ENCODE measurements at regions not wholly inside any gene's neighbourhood (a gene's known extent, or its start where the extent isn't known, plus 50 kb on each side); places are given as distances from the start of the nearest gene placed in this dataset.

- no peak for DNase-seq (ENCODE audit: extremely low read depth in 1 of 11, low read depth in 9 of 11, low spot score in 4 of 11)
Observed at GRCh38 chr21:25391777-25392176, 215.5 kb downstream of the MRPL39 start.

DNA sequence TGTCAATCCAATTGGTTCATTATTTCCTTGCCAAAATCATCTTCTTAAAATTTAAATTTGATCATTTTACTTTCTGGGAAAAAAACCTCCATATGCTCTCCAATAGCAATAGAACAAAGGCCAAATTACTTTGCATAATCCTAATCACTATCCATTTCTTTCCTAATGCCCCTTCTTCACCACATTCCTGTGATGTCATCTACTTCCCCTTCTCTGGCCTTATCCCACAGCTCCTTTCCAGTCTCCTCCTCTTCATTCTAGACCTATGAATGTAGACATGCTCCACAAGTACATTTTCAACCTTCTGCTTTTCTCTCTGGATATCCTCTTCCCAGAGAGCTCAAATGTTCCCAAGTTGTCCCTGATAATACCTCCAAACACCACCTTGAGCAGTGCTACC, 216.6 kb downstream of the MRPL39 start:
- DNase-seq (ENCODE audit: extremely low read depth in 1 of 11, low read depth in 9 of 11, low spot score in 4 of 11): no peak

- DNase-seq (ENCODE audit: extremely low read depth in 1 of 11, low read depth in 9 of 11, low spot score in 4 of 11): no peak
Observed at GRCh38 chr21:25387665-25388064, 219.6 kb downstream of the MRPL39 start.

DNA sequence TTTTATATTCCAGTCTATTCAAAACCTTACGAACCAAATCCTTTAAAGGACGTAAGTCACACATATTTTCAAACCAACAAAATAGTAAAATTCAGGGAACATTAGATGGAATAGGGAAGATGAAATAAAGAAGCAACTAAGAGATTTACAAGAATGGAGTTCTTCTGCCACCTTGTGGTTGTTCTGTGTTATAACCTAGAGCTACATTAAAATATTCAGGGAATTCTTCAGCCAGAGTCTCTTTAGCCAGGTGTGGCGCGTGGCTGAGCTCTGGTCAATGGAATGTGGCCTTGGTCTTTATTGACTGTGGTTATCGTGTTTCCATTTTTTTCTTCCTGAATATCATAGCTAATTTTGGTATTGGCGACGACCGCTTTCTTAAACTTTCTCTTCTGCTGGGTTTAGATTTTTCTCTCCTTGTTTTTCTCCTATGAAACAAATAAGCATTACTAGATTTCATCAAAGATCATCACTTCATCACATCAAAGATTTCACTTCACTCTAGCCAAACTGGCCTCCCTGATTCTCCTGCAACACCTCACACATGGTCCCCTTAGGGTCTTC, 221.3 kb downstream of the MRPL39 start:
- DNase-seq (ENCODE audit: extremely low read depth in 1 of 11, low read depth in 9 of 11, low spot score in 4 of 11): peak; percentile 34 to 71 (median 42)

- no peak for DNase-seq (ENCODE audit: extremely low read depth in 1 of 11, low read depth in 9 of 11, low spot score in 4 of 11)
Observed at GRCh38 chr21:25385341-25385740, 221.9 kb downstream of the MRPL39 start.

DNA sequence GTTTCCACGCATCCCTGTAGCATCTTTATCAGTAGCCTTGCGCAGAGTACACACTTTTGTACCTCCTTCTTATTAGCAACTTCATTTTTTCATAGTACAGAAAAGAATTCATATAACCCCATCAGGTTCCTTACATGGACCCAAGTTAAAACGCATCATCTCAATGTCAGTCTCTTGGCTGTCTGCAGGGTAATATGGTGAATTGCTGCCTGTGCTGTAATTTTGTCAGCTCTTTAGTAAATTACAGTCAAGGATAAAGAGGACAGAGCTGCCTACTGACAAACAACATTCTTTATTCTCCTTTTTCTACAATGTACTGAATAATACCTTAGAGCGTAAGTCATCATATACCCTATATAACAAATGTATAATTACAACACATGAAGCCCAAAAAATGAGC, 222.5 kb downstream of the MRPL39 start:
- no peak for DNase-seq (ENCODE audit: extremely low read depth in 1 of 11, low read depth in 9 of 11, low spot score in 4 of 11)

- DNase-seq (ENCODE audit: extremely low read depth in 1 of 11, low read depth in 9 of 11, low spot score in 4 of 11): no peak
Observed at GRCh38 chr21:25383545-25383944, 223.7 kb downstream of the MRPL39 start.

DNA sequence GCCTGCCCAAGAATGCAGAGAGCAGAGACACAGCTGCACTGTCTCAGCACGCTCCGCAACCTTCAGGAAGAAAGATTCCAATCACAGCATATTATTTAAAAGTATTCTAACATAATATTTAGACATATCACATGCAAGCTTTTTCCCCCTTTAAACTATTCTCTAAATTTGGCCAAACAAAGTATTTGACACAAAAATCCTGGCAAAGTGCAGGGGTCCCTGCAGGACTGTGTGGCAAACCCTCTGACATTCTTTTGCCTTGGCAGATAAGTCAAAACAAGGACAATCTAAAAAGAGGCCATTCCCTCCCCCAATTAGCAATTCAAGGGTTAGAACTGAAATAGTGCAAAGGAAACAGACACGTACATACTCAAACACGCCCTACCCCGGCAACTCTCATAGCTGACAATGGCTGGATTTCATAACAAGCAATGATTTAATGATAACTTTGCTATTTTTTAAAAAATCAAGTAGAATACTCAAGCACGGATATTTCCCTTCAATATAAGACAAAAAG, 225.3 kb downstream of the MRPL39 start:
- DNase-seq (ENCODE audit: extremely low read depth in 1 of 11, low read depth in 9 of 11, low spot score in 4 of 11): no peak

- no peak for DNase-seq (ENCODE audit: extremely low read depth in 1 of 11, low read depth in 9 of 11, low spot score in 4 of 11)
Observed at GRCh38 chr21:25375675-25376074, 231.6 kb downstream of the MRPL39 start.

DNA sequence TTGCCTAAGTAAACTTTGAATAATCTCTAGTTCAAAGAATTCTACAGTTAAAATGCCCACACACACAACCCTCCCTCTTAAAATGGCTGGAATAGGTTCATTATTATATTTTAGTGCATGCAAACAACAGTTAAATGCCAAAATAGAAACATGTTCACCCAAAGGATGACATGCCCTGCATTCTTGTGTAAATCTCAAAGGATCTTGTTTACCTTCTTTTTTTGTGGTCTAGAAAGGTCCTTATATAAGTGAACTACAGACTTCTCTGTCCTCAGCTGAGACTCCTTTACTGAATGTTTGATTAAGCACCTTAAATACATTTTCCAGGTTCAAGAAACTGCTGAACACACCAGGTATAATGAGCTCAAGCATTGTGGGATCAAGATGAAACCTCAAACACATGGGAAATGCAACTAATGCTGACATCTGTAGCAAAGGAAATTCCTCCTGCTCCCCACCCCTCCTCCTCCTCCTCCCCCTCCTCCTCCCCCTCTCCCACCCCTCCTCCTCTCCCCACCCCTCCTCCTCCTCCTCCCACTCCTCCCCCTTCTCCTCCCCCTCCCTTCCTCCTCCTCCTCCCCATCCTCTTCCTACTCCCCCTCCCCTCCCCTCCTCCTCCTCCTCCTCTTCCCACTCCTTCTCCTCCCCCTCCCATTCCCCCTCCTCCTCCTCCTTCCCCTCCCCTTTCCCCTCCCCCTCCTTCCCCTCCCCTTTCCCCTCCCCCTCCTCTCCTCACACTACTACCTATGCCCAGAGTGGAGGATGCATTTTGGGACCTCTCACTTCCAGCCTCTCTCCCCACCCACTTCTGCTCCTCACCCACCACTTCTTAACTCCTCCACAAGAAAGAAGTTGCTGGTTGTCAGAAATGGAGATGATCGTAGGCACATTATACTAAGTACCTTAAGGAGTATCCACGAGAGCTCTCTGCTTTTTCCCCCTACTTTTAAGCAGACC, 233.9 kb downstream of the MRPL39 start:
- DNase-seq (ENCODE audit: extremely low read depth in 1 of 11, low read depth in 9 of 11, low spot score in 4 of 11): no peak

DNA sequence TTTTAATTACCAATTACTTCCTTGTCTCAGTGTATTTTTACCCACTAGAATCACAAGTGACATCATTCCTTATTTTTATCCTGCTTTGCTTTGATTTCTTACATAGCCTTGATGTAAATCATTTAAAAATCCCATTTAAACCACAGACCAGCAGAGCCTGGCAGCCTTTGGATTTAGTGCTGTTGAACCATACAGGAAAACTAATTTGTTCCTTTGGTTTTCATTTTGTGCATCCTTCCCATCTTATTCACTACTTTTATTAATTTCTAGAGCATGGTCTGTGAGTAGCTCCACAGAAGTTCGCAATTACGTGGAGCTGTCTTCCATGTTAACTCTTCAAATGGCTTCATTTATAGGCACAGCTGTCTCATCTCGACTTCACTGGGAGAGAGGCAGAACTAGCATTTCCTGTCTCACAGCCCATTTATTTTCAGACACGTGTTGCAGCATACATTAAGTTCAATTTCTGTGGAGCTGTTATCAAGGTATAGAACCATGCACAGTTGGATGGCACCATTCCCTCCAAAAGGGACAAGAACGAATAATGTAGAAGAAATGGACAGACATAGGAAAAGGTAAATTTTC, 235.3 kb downstream of the MRPL39 start:
- peak in 2 of 11 donors; percentile 9 to 13 for DNase-seq (ENCODE audit: extremely low read depth in 1 of 11, low read depth in 9 of 11, low spot score in 4 of 11)

DNA sequence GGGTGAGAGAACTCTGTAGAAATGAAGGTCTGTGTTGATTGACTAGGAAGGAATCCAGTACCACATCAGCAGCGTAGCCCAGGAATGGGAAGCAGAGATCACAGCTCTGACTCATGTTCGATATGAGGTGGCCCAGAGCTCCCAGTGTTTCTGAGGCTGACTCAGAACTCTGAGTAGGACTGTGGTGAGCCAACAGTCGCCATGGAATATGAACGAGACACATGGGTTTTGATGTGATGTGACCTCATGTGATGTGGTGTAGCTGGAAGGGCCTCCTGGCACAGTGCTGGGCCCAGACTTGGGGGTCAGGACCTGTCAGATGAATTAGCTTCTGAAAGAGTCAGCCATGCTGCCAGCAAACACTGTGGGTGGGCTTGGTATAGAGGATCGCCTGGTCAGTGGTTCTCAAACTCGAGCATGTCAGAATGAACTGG, 237.0 kb downstream of the MRPL39 start:
- no peak for DNase-seq (ENCODE audit: extremely low read depth in 1 of 11, low read depth in 9 of 11, low spot score in 4 of 11)

DNA sequence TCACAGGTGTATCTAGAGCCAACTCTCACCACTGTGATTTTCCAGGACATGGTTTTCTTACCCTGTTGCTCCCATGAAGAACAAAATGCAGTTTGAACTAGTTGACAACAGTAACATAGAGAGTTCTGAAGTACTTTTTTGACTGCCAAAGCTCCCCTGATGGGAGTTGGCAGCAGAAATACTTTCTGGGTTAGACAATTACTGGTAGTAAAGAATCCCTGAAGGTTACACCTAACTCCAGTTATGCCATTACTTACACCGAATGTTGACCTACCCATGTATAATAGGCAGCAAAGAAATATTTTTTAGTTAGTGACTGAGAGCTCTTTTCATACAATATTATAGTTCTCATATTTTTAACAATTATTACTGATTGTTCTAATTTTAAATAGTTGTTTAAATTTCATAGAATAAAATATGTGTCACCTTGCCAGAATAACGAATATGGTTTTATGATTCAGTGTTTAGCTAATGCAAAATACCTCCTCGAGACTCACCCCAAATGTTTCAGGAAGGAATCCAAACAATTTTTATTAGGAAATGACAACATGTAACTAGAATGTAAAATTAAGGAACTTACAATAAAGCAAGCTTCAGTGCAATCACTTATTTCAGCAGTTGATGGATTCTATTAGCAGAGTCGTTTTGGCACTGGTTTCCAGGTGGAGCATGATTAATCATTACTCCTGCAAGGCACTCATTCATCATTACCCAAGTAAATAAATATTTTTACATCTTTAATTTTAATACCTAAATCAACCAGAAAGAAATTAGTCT, 237.6 kb downstream of the MRPL39 start:
- DNase-seq (ENCODE audit: extremely low read depth in 1 of 11, low read depth in 9 of 11, low spot score in 4 of 11): no peak

DNA sequence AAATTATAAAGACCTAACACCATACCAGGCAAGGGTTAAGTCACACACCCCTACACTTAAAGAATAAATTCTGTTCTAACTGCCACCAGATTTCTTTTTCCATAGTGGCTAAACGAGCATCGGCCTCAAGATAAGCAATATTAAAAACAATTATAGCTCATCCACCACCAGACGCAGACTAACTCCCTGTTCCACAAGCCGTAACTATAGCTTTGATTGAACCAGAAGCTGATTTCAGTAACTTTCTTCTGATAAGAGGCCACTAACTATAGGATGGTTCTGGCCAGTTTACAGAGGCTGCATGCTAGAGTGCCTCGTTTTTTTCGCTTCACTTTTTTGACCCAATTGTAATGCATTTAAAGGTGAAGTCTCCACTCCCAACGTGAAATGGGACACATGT, 238.8 kb downstream of the MRPL39 start:
- DNase-seq (ENCODE audit: extremely low read depth in 1 of 11, low read depth in 9 of 11, low spot score in 4 of 11): no peak

- DNase-seq (ENCODE audit: extremely low read depth in 1 of 11, low read depth in 9 of 11, low spot score in 4 of 11): no peak
Observed at GRCh38 chr21:25366116-25366515, 241.2 kb downstream of the MRPL39 start.

DNA sequence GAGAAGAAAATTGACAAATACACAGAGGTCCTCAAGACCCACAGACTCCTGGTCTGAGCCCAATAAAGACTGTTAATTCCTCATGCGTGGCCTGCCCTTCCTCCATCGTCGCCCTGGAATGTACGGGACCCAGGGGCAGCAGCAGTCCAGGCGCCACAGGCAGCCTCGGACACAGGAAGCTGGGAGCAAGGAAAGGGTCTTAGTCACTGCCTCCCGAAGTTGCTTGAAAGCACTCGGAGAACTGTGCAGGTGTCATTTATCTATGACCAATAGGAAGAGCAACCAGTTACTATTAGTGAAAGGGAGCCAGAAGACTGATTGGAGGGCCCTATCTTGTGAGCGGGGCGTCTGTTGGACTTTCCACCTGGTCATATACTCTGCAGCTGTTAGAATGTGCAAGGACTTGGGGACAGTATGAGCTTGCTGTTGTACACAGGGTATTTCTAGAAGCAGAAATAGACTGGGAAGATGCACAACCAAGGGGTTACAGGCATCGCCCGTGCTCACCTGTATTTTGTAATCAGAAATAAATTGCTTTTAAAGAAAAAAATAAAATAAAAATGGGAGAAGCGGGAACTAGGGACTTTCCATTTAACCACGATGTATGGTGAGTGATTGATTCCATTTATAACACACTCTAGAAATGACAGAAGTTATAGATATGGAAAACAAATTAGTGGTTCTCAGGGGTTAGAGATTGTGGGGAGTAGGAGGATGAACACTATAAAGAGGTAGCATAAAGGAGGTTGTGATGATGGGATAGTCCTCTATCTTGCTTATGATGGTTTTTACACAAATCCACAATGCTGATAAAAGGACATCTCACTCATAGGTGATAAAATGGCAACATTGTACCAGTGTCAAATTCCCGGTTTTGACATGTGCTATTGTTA, 244.7 kb downstream of the MRPL39 start:
- no peak for DNase-seq (ENCODE audit: extremely low read depth in 1 of 11, low read depth in 9 of 11, low spot score in 4 of 11)

GRCh38 chr21:25361765-25362164, 245.5 kb downstream of the MRPL39 start:
- no peak for DNase-seq (ENCODE audit: extremely low read depth in 1 of 11, low read depth in 9 of 11, low spot score in 4 of 11)

DNA sequence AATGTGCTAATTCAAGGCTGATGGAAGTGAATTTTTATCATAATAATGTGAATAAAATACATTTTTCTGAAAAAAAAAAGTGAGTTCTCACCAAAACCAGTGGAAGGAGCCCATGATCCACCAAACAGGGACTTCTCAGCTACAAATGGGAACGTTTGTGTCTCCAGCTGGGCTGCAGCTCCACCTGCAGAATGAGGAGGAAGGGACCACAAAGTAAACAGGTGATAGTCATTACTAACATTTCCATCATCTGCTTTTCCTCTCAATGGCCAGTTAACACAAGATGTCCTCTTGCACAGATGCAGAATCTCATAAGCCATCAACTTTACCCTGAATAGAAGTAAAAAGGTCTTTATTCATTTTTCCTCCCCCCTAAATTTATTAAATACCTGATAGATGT, 246.2 kb downstream of the MRPL39 start:
- no peak for DNase-seq (ENCODE audit: extremely low read depth in 1 of 11, low read depth in 9 of 11, low spot score in 4 of 11)

All from renal cortex interstitium (tissue), 11 donors.